ENCODE measurements at regions not wholly inside any gene's neighbourhood (a gene's known extent, or its start where the extent isn't known, plus 50 kb on each side); places are given as distances from the start of the nearest gene placed in this dataset.
"Not testable (repeated sequence)": the region's sequence is repeated elsewhere in the genome, so short reads cannot be mapped to it uniquely, and the experiment has no call there.

DNA sequence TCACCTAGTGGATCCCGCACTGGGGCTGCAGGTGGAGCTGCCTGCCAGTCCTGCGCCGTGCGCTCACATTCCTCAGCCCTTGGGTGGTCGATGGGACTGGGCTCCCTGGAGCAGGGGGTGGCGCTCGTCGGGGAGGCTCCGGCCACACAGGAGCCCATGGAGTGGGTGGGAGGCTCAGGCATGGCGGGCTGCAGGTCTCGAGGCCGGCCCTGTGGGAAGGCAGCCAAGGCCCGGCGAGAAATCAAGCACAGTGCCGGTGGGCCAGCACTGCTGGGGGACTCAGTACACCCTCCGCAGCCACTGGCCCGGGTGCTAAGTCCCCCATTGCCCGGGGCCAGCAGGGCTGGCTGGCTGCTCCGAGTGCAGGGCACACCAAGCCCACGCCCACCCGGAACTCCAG lies 1708.6 kb downstream of the OLFM4 start:
- not testable (repeated sequence) for DNase-seq

GRCh38 chr13:54742984-54743383 lies 1714.4 kb downstream of the OLFM4 start:
- DNase-seq: no peak

DNA sequence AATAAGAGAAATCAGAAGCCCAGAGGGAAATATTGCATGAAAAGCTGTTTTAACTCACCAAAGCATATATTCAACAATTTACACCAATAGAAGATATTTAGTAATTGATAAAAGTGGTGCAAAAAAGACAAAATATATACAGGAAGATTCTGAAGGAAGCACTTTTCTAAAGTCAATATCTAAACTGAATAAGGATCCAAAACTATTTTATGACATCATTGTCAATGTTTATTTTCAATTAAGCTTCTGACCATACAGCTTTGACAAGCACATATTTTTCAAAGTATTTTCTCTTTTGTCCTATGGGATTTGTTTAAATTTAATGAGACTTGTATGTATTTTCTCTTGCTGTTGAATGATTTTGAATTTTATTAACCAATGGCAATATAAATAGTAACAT lies 1716.1 kb downstream of the OLFM4 start:
- DNase-seq: no peak

DNA sequence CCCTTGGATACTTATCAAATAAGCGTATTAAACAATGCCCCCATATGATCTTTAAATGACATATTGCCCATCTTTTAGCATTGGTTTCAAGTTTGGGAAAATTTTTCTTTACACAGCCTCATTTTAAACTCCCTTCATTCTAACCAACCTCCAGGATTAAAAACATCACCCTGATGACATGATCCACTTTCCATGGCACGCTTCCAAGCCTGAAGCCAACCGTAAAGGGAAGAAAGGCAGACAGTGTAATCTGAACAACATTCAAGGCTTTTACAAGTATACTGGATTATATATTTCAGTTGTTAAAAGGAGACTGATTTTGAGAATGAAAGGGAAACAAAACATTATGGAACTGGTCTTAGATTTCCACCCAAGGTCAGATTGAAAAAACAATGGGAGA lies 1721.9 kb downstream of the OLFM4 start:
- no peak for DNase-seq

GRCh38 chr13:54758795-54759194 lies 1730.2 kb downstream of the OLFM4 start:
- DNase-seq: no peak

DNA sequence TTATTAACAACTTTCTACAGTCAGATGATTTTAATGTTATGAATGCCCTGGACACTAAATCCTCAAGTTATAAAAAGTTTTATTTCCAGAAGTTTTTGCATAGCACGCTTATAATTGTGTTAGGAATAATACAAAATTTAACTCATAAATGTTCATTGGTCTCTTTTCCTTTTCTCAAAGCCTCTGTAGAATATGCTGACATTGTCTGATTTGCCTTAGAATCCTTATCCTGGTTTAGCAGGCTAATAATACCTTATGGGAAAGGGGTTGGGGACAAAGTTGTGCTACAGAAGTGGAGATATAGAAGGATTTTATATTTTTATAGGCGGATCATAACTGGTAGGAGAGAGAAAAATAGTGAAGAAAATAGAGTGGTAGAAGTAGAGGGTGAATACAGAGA lies 1739.6 kb downstream of the OLFM4 start:
- DNase-seq: no peak

DNA sequence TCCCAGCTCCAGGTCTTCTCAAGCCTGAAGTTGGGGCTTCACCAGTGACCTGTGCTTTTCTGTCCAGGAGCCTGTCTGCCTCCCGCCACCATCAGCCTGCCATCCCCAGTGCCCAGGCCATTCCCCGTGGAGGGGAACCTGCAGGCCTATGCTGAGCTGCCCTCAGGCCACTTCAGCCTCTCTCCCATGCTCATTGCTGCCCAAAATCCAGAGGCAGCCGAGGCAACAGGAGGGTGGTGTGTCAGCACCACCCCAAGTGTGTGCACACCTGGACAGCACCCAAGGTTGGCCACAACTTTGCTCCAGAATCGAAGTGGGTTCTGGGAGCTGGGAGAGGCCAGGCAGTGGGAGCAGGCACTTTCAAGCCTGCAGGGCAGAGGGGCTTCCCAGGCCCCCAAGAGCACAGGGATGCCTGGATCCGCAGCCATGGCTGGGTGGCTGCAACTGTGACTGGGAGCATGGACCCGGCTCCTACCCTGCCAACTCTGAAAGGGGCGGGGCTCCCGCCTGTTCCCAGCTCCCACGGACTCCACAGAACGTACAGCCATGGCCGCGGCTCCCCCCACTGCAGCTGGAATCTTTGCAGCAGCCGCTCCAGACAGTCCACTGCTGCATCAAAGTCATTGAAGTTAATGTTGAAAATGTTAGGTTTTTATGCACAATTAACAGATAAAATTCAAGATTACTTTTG lies 1747.0 kb downstream of the OLFM4 start:
- no peak for DNase-seq

GRCh38 chr13:54787754-54788153 lies 1759.1 kb downstream of the OLFM4 start:
- no peak for DNase-seq

DNA sequence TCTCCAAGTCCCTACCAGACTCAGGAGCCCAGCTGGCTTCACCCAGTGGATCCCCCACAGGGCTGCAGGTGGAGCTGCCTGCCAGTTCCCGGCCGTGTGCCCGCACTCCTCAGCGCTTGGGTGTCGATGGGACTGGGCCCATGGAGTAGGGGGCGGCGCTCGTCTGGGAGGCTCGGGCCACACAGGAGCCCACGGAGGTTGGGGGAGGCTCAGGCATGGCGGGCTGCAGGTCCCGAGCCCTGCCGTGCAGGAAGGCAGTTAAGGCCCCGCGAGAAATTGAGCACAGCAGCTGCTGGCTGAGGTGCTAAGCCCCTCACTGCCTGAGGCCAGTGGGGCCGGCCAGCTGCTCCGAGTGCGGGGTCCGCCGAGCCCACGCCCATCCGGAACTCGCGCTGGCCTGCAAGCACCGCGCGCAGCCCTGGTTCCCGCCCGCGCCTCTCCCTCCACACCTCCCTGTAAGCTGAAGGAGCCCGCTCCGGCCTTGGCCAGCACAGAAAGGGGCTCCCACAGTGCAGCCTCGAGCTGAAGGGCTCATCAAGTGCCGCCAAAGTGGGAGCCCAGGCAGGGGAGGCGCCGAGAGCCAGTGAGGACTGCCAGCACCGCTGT lies 1771.1 kb downstream of the OLFM4 start:
- no peak for DNase-seq

- DNase-seq: no peak
Observed at GRCh38 chr13:54802226-54802625, 1773.6 kb downstream of the OLFM4 start.

DNA sequence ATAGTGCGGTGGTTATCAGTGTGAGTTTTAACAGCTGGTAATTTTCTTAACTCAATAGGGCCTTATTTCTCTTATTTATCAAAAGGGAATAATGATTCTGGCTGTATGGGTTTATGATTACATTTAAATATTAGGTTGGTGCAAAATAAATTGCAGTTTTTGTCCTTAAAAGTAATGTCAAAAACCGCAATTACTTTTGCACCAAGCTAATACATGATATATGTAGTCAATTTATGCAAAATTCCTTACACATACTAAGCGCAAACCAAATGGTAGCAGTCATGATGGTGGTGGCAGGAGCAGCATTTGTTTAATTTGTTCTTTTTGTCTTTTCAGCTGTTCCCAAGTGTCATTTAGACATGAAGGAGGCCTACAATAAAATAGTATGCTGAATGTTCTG lies 1777.1 kb downstream of the OLFM4 start:
- DNase-seq: no peak

DNA sequence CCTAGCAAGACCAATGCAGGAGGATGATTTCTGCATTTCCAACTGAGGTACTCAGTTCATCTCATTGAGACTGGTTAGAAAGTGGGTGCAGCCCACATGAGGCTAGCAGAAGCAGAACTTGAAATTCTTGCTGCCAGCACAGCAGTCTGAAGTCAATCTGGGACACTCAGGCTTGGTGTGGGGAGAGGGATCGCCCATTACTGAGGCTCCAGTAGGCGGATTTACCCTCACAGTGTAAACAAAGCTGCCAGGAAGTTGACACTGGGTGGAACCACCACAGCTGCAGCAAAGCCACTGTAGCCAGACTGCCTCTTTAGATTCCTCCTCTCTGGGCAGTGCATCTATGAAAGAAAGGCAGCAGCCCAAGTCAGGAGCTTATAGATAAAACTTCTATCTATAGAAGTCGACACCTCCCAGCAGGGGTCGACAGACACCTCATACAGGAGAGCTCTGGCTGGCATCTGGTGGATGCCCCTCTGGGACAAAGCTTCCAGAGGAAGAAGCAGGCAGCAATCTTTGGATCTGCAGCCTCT lies 1793.4 kb downstream of the OLFM4 start:
- DNase-seq: not testable (repeated sequence)

- DNase-seq: not testable (repeated sequence)
Observed at GRCh38 chr13:54829391-54830068, 1800.9 kb downstream of the OLFM4 start.

- no peak for DNase-seq
Observed at GRCh38 chr13:54836273-54836672, 1807.7 kb downstream of the OLFM4 start.

DNA sequence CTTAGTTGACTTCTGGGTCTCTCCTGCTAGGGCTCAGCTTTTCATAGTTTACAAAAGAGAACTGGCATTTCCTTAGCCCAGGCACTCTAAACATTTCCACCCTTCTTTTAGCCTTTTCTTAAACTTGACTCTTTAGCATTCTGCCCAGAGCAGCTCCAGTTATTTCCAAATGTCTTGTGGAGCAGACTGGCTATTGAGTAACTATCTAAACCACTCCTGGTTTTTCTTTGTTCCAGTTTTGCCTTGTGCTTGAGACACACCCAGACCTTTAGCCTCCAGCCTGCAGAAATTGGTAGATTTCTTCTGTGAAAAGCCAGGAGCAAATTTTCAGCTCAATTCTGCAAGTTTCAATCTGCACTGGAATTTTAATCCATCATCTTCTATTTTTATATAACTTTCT lies 1813.1 kb downstream of the OLFM4 start:
- no peak for DNase-seq

DNA sequence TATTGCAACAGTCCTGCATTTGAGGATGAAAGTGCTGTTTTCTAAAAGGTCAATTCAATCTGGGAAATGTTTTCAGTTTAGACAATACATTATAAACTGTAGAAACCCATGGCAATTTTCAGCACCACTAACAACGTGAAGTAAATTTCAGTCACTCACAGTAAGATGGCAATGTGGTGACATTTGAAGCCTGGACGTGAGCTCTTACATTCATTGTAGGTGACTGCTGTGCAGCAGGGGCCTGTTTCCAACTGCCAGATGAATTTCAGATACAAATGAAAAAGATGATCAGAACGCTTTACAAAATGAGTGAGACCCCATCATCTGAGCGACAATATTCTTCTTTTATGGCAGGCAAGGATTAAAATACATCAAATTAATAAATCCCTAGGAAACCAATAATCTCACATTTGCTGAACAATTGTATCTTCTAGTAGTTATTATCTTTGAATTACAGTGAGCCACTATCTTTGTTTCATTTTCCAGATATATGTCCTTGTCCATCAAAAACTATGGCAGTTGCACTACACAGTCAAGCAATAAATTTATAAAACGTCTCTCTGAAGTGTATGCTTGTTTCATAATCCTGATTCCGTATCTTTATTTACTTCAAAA lies 1816.8 kb downstream of the OLFM4 start:
- no peak for DNase-seq

DNA sequence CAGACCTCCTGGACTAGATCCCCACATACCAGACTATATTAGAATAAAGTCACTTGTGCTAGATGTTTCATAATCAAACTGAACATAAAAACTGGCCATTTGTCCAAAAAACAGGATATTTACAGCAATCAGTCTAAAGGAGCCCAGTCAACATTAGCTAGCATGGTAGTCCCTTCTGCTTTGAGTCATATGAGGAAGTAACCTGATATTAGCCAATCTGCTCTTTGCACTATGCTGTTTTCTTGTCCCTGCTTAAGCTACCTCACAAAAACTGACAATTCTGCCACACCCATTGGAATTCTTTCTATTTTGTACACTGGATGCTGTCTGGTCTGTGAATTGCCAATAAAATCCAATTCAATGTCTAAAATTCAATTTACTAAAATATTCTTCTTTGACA lies 1824.2 kb downstream of the OLFM4 start:
- no peak for DNase-seq

DNA sequence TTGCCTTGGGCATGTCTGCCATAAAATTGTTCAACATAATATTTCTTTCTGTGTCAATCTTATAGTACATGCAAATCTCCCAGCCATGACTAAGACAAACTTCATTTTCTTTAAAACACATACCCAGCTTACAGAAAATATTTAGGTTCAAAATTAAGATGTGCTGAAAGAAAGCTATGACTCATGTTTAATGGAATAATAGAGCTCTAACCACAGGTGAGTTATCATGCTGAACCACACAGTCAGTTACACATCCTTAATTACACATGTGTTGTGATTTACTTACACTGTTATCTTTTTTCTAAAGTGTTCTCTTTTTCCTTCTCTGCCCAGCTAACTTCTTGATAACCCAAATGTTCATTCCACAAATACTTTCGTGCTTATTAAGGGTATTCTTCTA lies 1831.2 kb downstream of the OLFM4 start:
- no peak for DNase-seq

GRCh38 chr13:54875111-54875510 lies 1846.5 kb downstream of the OLFM4 start:
- no peak for DNase-seq

DNA sequence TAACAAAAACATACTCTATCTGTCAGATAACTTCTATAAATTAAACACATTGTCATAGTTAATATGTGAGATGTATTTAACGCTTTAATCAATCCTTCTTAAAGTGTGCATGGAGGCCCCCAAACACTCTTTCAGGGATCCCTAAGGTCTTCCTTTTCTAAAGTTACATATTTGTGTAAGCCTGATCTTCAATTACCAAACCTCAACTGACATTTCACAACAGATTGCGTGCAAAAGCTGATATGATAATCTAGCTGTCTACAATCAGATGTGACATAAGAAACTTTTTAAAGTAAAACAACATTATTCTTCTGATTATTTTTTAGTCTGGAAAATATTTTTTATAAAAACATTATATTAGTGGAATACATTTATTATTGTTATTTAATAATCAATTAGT lies 1850.4 kb downstream of the OLFM4 start:
- DNase-seq: no peak

DNA sequence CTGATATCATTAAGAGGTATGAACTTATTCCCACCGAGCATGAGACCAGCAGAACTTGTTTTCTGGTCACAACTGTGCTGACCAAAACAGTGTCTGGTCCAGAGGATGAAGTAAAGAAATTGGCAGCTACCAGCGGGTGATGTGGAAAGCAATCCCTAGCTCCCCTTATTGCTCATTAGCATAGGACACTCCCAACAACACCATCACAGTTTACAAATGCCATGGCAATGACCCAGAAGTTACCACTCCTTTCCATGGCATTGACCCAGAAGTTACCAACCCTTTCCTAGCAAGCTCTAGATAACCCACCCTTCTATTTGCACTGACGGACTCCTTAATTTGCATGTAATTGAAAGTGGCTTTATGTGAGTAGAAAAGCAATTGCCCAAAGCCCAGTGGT lies 1856.1 kb downstream of the OLFM4 start:
- DNase-seq: no peak

- DNase-seq: no peak
Observed at GRCh38 chr13:54890976-54891375, 1862.4 kb downstream of the OLFM4 start.

DNA sequence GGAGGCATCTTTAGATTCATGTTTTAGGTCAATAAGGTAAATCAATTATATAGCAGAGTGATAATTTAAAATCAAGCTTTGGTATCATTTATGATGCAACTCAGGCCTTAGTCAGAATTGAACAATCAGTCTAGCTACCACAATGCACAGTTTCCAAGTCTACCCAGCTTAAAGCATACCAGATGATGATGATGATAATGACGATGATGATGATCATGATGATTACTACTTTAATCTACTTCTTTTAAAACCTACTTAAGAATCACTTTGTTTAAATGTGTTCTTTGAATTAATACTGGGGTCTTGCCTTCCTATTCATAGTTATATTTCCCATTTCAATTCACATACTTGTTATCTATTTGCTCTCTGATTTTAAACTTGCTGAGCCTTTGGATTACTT lies 1872.7 kb downstream of the OLFM4 start:
- no peak for DNase-seq

DNA sequence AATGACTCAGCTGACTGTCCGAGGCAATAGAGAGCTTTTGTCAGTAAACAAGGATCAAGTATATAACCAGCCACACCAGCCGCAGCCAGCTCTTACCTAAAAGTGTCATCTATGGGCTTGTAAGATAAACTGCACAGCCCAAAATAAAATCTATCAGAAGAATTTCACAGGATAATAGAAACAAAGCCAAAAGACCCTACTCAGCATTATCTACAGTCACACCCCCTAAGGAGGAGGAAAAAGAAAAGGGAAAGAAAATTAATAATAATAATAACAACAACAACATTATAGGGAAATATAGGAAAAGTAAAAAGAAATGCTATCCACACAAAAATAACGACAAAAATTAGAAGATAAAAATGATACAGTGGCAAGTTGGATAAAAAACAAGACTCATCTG lies 1883.8 kb downstream of the OLFM4 start:
- DNase-seq: no peak
